HCEC 1CT (cell line): ENCODE measurements at regions not wholly inside any gene's neighbourhood (a gene's known extent, or its start where the extent isn't known, plus 50 kb on each side); places are given as distances from the start of the nearest gene placed in this dataset.

Source experiments
- DNase-seq: peaks from one replicate; pipeline ENCODE4 v3.0.0-alpha.2; 2017

GRCh38 chr11:134905928-134906327 lies 493.9 kb upstream of the B3GAT1 start:
- no peak for DNase-seq

GRCh38 chr11:134905517-134905916 lies 493.5 kb upstream of the B3GAT1 start:
- DNase-seq, result no peak

DNA sequence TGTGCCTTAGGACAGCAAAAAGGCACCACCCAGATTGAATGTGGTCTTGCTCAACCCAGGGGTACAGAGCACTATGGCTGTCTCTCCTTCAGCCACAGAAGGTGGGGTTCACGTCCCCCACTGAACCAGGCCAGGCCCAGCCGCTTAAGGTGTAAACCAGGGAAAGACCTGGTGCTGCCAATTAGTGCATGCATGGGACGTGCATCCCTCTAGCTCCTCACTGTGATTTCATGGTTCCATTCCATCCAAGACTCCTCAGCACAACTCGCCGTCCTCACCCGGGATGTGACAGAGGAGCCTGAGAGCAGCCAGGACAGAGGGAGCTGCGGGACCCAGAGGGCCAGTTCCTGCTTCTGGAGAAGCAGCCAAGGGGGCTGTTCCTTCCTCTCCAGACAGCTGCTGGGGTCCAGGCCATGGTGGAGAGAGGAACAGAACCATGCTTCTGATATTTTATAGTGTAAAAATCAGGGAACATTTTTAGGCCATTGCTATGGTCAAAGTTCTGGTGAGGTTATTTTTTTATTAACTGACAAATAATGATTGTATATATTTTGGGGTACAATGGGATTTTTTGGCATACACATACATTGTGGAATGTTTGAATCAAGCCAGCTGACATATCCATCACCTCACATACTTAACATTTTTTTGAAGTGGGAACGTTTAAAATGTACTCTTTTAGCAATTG lies 492.2 kb upstream of the B3GAT1 start:
- DNase-seq, result no peak

DNA sequence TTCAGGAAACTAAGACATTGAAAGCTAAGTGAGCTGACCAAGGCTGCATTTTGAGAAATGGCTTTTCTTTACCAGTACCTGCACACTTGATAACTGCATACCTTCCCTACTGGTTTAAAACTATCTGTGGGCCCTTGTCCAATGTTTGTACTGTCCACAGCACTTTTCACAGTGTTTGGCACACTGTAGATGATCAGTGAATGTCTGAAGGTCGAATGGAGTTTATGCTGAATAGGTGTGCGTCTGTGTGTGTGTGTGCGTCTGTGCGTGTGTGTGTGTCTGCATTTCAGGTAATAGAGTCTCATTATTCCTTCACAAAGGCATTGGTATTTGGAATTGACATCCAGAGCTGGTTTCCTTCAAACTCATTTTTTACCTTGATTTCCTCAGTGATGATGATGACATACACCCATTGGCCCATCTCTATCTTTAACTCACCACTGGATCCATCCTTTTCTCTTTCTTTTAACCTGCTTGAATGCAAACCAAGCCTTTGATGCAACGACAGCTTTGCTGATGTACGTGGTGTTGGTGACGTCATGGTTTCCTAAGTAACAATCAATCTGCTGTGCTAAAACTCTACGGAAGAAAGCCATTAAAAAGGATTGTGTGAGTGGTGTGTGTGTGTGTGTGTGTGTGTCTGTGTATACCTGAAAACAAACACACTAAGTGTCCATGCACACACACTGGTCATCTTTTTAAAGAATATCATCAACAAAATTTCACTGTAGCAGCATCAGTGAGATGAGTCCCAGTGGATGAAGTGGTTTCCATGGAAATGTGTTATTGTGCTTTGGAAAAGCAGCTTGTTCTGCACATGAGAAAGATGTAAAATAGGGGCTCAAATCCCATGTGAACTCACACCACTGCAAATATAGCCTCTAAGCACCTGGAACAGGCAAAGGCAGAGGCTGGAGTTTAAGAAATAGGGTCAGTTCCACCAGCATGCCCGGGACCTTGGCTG lies 490.2 kb upstream of the B3GAT1 start:
- DNase-seq, result no peak

GRCh38 chr11:134901542-134901941 lies 489.5 kb upstream of the B3GAT1 start:
- no peak for DNase-seq

GRCh38 chr11:134893810-134894685 lies 482.0 kb upstream of the B3GAT1 start:
- no peak for DNase-seq

DNA sequence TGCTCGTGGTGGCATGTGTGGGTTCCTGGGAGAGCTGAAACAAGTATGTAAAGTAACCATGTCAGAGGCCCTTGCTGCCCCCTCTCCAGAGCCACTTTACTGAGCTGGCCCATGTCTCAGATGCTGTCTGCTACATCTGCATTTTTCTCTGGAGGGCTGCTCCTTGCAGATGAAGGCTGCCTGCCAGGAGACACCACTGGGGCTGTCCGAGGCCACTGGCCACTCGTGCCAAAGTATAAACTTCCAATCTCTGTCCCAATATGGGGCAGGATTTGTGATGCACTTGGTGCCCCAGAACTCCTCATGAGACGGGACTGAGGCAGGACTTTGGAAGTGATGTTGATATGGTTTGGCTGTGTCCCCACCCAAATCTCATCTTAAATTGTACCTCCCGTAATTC lies 478.4 kb upstream of the B3GAT1 start:
- DNase-seq, result no peak

DNA sequence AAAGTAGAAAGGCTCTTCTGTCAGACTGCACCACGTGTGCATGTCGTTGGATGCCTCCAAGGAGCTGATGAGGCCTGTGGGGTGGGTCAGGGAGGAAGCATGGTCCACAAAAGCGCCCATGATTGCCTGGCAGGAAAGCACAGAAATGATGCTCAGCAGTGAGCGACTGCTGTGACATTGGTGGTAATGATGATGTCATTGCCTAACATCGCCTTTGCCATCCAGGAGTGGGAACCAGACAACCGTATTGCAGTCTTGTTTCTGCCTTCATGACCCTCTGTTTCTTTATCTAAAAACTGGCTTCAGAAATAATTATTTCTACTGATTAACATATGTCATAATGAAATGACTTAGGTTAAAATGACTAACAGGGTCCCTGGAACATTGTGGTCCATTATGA lies 477.8 kb upstream of the B3GAT1 start:
- DNase-seq, result no peak

DNA sequence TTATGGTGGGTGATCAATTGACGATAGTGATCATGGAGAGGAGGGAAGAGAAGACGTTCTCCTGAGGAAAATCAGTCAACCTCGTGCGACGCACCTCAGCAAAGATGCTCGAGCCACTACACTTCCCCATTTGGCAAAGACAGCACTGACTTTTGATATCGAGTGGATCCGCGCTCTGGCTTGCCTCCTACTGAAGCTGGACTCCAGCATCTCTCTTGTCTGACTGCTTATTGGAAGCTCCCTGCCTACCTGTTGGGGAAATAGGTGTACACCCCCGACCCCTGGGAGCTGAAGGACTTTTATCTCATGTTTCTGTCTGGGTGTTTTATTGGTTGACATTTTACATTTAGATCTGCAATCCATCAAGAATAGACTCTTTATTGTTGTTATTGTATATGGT lies 476.8 kb upstream of the B3GAT1 start:
- DNase-seq, result no peak

GRCh38 chr11:134887896-134888295 lies 475.9 kb upstream of the B3GAT1 start:
- no peak for DNase-seq

GRCh38 chr11:134883484-134883883 lies 471.4 kb upstream of the B3GAT1 start:
- no peak for DNase-seq

DNA sequence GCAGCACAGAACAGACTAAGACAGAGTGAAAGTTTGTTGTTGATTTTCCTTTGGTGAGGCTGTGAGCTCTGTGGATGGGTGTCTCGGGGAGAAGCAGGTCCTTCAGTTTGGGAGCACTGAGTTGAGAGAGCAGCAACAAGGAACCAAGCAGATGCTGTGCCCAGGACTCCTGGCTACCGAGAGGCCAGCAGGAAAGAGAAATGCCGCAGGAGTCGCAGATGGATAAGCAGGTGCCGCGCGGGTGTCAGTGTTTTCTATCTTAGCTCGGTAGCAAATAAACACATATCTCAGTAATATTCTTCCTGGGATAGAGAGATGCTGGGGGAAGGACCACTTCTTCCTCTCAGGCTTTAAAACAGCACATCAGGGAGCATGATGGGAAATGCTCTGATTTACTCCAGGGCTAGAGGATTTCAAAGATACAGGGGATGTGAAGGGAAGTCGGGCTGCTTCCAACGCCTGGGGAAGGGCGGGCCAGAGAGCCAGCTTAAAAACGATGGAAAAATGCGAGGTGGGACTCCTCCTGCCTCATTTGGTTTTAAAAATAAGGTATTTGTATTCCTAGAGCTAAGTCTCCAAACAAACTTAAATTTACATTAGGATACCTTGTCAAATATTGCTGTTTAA lies 470.7 kb upstream of the B3GAT1 start:
- DNase-seq, result no peak

DNA sequence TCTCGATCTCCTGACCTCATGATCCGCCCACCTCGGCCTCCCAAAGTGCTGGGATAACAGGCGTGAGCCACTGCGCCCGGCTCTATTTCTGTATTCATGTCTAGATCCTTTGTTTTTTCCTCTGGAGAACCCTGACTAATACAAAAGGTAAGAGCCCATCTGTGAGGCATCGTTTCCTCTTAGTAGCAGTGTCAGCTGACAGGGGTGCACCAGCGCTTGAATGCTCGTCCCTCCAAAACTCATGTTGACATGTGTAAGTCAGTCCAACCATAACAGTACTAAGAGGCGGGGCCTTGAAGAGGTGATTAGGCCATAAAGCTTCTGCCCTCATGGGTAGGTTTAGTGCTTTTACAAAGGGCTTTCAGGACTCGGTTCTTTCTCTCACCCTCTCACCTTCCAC lies 470.1 kb upstream of the B3GAT1 start:
- no peak for DNase-seq

DNA sequence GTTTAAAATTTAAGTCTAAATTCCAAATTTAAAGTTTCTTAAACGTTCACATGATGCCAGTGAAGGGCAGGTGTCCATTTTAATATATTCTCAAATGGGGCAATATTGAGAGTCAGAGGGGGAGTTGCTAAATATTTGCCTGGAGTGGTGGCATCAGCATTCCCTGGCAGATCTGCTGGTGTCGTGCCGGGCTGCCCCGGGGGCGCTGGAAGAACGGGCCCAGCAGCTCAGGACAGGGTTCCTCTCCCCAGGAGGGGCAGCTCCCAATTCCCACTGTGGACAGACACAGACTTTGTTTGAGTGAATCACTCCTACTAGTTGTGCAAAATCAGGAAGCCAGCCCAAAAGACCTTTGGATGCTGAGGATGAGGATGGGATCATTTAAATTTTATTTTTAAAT lies 468.7 kb upstream of the B3GAT1 start:
- no peak for DNase-seq

- DNase-seq, result no peak
Observed at GRCh38 chr11:134879931-134880330, 467.9 kb upstream of the B3GAT1 start.

DNA sequence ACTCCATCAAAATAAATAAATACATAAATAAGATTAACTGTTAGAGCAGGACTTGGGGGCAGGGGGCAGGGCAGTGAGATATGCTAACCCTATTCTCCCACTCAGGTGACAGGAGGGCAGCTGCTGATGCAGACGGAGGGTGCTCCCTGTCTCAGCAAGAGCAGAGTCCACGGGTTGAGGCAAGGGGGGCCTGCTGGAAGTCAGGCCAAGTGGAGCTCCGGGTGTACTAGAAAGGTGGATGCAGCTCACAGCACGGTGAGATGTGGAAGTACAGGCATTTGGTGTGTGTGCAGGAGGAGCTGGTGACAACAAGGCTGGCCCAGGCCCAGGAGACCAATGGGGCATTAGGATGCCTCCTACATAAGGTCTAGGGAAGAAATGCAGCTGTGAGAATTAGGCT lies 467.3 kb upstream of the B3GAT1 start:
- DNase-seq, result no peak

GRCh38 chr11:134878785-134879184 lies 466.7 kb upstream of the B3GAT1 start:
- no peak for DNase-seq

- DNase-seq, result no peak
Observed at GRCh38 chr11:134876226-134876625, 464.2 kb upstream of the B3GAT1 start.

GRCh38 chr11:134866981-134867675 lies 455.1 kb upstream of the B3GAT1 start:
- no peak for DNase-seq

DNA sequence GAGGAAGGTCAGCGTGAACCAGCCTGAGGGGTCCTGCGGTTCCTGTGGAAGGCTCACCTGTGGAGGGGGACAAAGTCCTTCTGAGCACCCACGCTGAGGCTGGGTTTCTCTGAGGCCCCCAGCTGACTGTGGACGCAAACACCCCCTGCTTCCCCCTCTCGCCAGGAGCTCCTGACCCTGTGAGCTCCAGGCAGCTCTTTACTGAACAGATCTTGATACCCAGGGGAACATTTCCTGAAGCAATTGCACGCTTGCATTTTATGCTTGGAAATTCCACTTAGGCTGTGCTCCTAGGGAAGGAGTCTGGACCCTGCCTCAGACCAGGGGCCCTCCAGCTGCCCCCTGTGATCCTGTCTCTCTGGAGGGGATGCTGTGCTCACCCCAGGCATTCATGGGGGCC lies 454.2 kb upstream of the B3GAT1 start:
- DNase-seq, result no peak

GRCh38 chr11:134864968-134865305 lies 452.9 kb upstream of the B3GAT1 start:
- no peak for DNase-seq

DNA sequence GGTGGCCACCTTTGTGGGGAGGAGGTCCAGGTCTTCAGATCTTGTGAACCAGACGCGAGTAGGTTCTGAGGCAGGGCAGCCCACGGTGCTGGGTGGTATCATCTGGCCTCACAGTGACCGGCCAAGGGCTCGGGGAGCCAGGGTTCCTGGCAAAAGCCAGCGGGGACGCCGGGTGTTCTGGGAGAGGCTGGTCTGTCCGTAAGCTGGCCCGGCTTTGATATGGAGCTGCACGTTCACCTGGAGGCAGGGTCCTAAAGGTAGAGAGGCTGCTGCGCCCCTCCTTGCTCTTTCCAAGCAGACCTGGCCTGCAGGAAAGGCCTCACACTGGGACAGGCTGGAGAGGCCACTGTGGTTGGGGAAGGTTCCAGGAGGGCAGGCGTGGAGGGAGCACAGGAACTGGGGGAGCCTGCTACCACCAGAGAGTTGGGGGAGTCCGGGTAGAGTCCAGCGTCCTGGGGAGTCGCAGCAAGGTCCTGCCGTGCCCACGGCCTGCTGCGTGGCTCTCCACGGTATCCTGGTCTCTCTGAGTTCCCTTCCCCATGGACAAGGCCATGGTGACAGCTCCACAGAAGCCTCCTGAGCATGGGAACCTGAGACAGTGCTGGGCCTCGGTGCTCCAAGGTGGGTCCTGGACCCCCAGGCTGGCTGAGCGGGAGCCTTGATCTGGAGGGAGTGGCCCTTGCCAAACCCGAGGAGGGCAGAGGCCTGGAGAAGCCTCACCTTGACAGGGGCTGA lies 452.4 kb upstream of the B3GAT1 start:
- DNase-seq, result no peak
